IPS DF 6.9 (cell line): ENCODE measurements at regions not wholly inside any gene's neighbourhood (a gene's known extent, or its start where the extent isn't known, plus 50 kb on each side); places are given as distances from the start of the nearest gene placed in this dataset.

Source experiments
- DNase-seq: peaks from one replicate; pipeline ENCODE4 v3.0.0-alpha.2; 2013; ENCODE audit warnings: low read depth, low spot score
- H3K27ac ChIP-seq: one replicate; pipeline ENCODE4 v1.5.1; 2013; ENCODE audit warnings: low read length, control low read depth
- H3K27me3 ChIP-seq: 2 replicates; pipeline ENCODE4 v1.6.1; 2013; ENCODE audit warnings: mild to moderate bottlenecking, low read length; ENCODE audit not compliant: control insufficient read depth, insufficient read depth
- H3K36me3 ChIP-seq: 2 replicates; pipeline ENCODE4 v1.6.1; 2013; ENCODE audit warnings: low read length; ENCODE audit not compliant: control insufficient read depth, insufficient read depth
- H3K4me1 ChIP-seq: 2 replicates; pipeline ENCODE4 v1.6.1; 2013; ENCODE audit warnings: low read length; ENCODE audit not compliant: control insufficient read depth, insufficient read depth
- H3K4me3 ChIP-seq: 2 replicates; pipeline ENCODE4 v1.5.1; 2013; ENCODE audit warnings: mild to moderate bottlenecking, low read length
- H3K9me3 ChIP-seq: 2 replicates; pipeline ENCODE4 v1.6.1; 2013; ENCODE audit warnings: low read length, inconsistent platforms; ENCODE audit not compliant: control insufficient read depth, insufficient read depth
- WGBS: extraction: QIAGEN DNeasy Blood & Tissue Kit; methylation state at CpG from one replicate; pipeline ENCODE4 v1.1.7; 2013; ENCODE audit warnings: mixed read lengths, missing lambda C conversion rate; ENCODE audit not compliant: insufficient read length, insufficient coverage; 5-methylcytosine and 5-hydroxymethylcytosine counted together

GRCh38 chr5:19322716-19323485 lies 665.1 kb downstream of the CDH18 start:
- Histone ChIP-seq H3K27me3 (no peaks in the 10 kb centered on the region), H3K9me3 (no peaks in the 10 kb centered on the region), H3K36me3 (no peaks in the 10 kb centered on the region), H3K4me3 (no peak overlapping the region), H3K4me1 (no peaks in the 10 kb centered on the region; the same call in 1 of the 2 replicates), H3K27ac (no peak overlapping the region)
- DNase-seq = no peak
- no CpG with 5 or more reads among the region's 4 CpGs for WGBS

GRCh38 chr5:19334278-19334677 lies 653.7 kb downstream of the CDH18 start:
- no peaks in the 10 kb centered on the region for H3K4me1 ChIP-seq
- no peaks in the 10 kb centered on the region for H3K36me3 ChIP-seq
- H3K4me3 ChIP-seq = no peak overlapping the region
- H3K27ac ChIP-seq = no peak overlapping the region
- no peaks in the 10 kb centered on the region for H3K9me3 ChIP-seq
- WGBS = no CpG with 5 or more reads among the region's 6 CpGs
- no peaks in the 10 kb centered on the region for H3K27me3 ChIP-seq
- no peak for DNase-seq

- Histone ChIP-seq H3K36me3 (no peaks in the 10 kb centered on the region), H3K27ac (no peak overlapping the region), H3K27me3 (no peaks in the 10 kb centered on the region), H3K4me3 (no peak overlapping the region), H3K9me3 (no peaks in the 10 kb centered on the region), H3K4me1 (no peaks in the 10 kb centered on the region)
- WGBS = no CpG with 5 or more reads among the region's 1 CpG
- no peak for DNase-seq
These were observed 645.1 kb downstream of the CDH18 start for GRCh38 chr5:19342942-19343341.

- no peaks in the 10 kb centered on the region for H3K27me3 ChIP-seq
- no peaks in the 10 kb centered on the region for H3K36me3 ChIP-seq
- H3K4me3 ChIP-seq = no peak overlapping the region
- H3K4me1 ChIP-seq = no peaks in the 10 kb centered on the region
- H3K27ac ChIP-seq = no peak overlapping the region
- no peaks in the 10 kb centered on the region for H3K9me3 ChIP-seq
- DNase-seq = no peak
- WGBS = 100% methylated on average over 2 of the region's 7 CpGs
These were observed 635.9 kb downstream of the CDH18 start for GRCh38 chr5:19352120-19352519.

- Histone ChIP-seq H3K27me3 (no peaks in the 10 kb centered on the region), H3K36me3 (no peaks in the 10 kb centered on the region), H3K9me3 (no peaks in the 10 kb centered on the region), H3K4me1 (no peaks in the 10 kb centered on the region), H3K4me3 (no peak overlapping the region), H3K27ac (no peak overlapping the region)
- no CpG with 5 or more reads among the region's 3 CpGs for WGBS
- no peak for DNase-seq
These were observed 619.0 kb downstream of the CDH18 start for GRCh38 chr5:19369048-19369447.

- no peak for DNase-seq
- no peak overlapping the region for H3K27ac ChIP-seq
- WGBS = no CpG with 5 or more reads among the region's 4 CpGs
- H3K4me1 ChIP-seq = no peaks in the 10 kb centered on the region
- H3K27me3 ChIP-seq = no peaks in the 10 kb centered on the region
- H3K9me3 ChIP-seq = no peaks in the 10 kb centered on the region
- H3K4me3 ChIP-seq = no peak overlapping the region
- no peaks in the 10 kb centered on the region for H3K36me3 ChIP-seq
These were observed 618.4 kb downstream of the CDH18 start for GRCh38 chr5:19369561-19369960.

GRCh38 chr5:19370655-19371386 lies 617.2 kb downstream of the CDH18 start:
- no CpG with 5 or more reads among the region's 2 CpGs for WGBS
- Histone ChIP-seq H3K27ac (no peak overlapping the region), H3K4me3 (no peak overlapping the region), H3K36me3 (no peaks in the 10 kb centered on the region), H3K27me3 (no peaks in the 10 kb centered on the region), H3K9me3 (no peaks in the 10 kb centered on the region), H3K4me1 (no peaks in the 10 kb centered on the region)
- DNase-seq = no peak

- Histone ChIP-seq H3K27ac (no peak overlapping the region), H3K36me3 (no peaks in the 10 kb centered on the region), H3K27me3 (no peaks in the 10 kb centered on the region), H3K4me1 (no peaks in the 10 kb centered on the region), H3K4me3 (no peak overlapping the region), H3K9me3 (no peaks in the 10 kb centered on the region)
- no peak for DNase-seq
- no CpG with 5 or more reads among the region's 7 CpGs for WGBS
These were observed 599.6 kb downstream of the CDH18 start for GRCh38 chr5:19388391-19388790.

GRCh38 chr5:19401032-19401431 lies 587.0 kb downstream of the CDH18 start:
- Histone ChIP-seq H3K27me3 (no peaks in the 10 kb centered on the region), H3K36me3 (no peaks in the 10 kb centered on the region), H3K4me1 (no peaks in the 10 kb centered on the region; the same call in 1 of the 2 replicates), H3K9me3 (no peaks in the 10 kb centered on the region; the same call in 1 of the 2 replicates), H3K4me3 (no peak overlapping the region), H3K27ac (no peak overlapping the region)
- WGBS = no CpG with 5 or more reads among the region's 1 CpG
- DNase-seq = no peak

- H3K4me3 ChIP-seq = no peak overlapping the region
- H3K27me3 ChIP-seq = no peaks in the 10 kb centered on the region
- H3K27ac ChIP-seq = no peak overlapping the region
- no peaks in the 10 kb centered on the region for H3K9me3 ChIP-seq
- WGBS = no CpG with 5 or more reads among the region's 3 CpGs
- no peaks in the 10 kb centered on the region for H3K36me3 ChIP-seq
- no peak for DNase-seq
- H3K4me1 ChIP-seq = no peaks in the 10 kb centered on the region; the same call in 1 of the 2 replicates
These were observed 581.2 kb downstream of the CDH18 start for GRCh38 chr5:19406576-19407365.
